GM21390 (cell line): ENCODE measurements at regions not wholly inside any gene's neighbourhood (a gene's known extent, or its start where the extent isn't known, plus 50 kb on each side); places are given as distances from the start of the nearest gene placed in this dataset.

Experiments
- ATAC-seq: cut with Tn5 transposase; IDR thresholded peaks from one replicate; pipeline ENCODE4 v1.9.1; 2021; ENCODE audit not compliant: unreplicated experiment

- ATAC-seq = no peak
Observed at GRCh38 chr7:115153176-115153575, 231.3 kb downstream of the MDFIC start.

- ATAC-seq = no peak
Observed at GRCh38 chr7:115146148-115146547, 224.3 kb downstream of the MDFIC start.

GRCh38 chr7:115145512-115145911, 223.6 kb downstream of the MDFIC start:
- peak; percentile 75 for ATAC-seq

GRCh38 chr7:115137816-115138215, 215.9 kb downstream of the MDFIC start:
- no peak for ATAC-seq

- no peak for ATAC-seq
Observed at GRCh38 chr7:115136796-115137443, 215.0 kb downstream of the MDFIC start.

GRCh38 chr7:115135769-115136410, 214.0 kb downstream of the MDFIC start:
- ATAC-seq = peak; percentile 98

GRCh38 chr7:115135146-115135545, 213.3 kb downstream of the MDFIC start:
- no peak for ATAC-seq

GRCh38 chr7:115133248-115133647, 211.4 kb downstream of the MDFIC start:
- ATAC-seq = no peak

GRCh38 chr7:115132096-115132495, 210.2 kb downstream of the MDFIC start:
- ATAC-seq = no peak

- ATAC-seq = no peak
Observed at GRCh38 chr7:115128154-115128553, 206.3 kb downstream of the MDFIC start.

- no peak for ATAC-seq
Observed at GRCh38 chr7:115127399-115128021, 205.6 kb downstream of the MDFIC start.

GRCh38 chr7:115125750-115126149, 203.9 kb downstream of the MDFIC start:
- no peak for ATAC-seq

- ATAC-seq = no peak
Observed at GRCh38 chr7:115125312-115125711, 203.4 kb downstream of the MDFIC start.

GRCh38 chr7:115124409-115124939, 202.6 kb downstream of the MDFIC start:
- no peak for ATAC-seq

- no peak for ATAC-seq
Observed at GRCh38 chr7:115123441-115123840, 201.5 kb downstream of the MDFIC start.

GRCh38 chr7:115122388-115122787, 200.5 kb downstream of the MDFIC start:
- ATAC-seq = no peak

GRCh38 chr7:115117748-115118147, 195.9 kb downstream of the MDFIC start:
- no peak for ATAC-seq

- no peak for ATAC-seq
Observed at GRCh38 chr7:115116773-115117715, 195.2 kb downstream of the MDFIC start.

- no peak for ATAC-seq
Observed at GRCh38 chr7:115113776-115114175, 191.9 kb downstream of the MDFIC start.

- ATAC-seq = no peak
Observed at GRCh38 chr7:115113131-115113530, 191.2 kb downstream of the MDFIC start.

- no peak for ATAC-seq
Observed at GRCh38 chr7:115110523-115110922, 188.6 kb downstream of the MDFIC start.
